ENCODE measurements at regions not wholly inside any gene's neighbourhood (a gene's known extent, or its start where the extent isn't known, plus 50 kb on each side); places are given as distances from the start of the nearest gene placed in this dataset.

DNA sequence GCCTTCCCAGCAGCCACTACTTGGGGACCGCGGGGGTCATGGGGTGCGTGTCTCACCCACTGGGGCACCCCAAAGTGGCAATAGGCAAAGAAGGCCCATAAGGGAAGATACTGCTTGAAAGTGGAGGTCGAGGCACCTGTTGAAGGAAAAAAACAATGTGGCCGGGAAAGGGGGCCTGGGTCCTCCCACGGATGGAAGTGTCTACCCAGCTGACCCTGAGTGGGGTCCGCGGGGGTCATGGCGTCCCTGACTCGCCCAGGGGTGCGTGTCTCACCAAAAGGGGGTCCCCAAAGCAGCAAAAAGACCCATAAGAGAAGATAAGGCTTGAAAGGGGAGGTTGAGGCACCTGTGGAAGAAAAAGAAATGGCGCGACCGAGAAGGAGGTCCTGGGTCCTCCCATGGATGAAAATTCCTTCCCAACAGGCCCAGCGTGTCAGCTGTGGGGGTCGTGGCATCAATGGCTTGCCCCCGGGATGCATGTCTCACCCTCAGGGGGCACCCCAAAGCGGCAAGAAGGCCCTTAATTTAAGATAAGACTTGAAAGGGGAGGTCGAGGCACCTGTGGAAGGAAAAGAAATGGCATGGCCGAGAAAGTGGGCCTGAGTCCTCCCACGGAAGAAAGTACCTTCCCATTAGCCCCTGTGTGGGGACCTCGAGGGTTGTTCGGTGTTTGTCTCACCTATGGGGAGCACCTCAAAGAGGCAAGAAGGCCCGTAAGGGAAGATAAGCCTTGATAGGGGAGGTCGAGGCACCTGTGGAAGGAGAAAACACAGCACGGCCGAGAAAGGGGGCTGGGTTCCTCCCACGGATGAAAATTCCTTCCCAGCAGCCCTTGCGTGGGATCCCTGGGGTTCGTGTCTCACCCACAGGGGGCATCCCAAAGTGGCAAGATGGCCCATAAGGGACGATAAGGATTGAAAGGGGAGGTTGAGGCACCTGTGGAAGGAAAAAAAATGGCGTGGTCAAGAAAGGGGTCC, 266.0 kb downstream of the ALG10 start:
- Histone ChIP-seq H3K4me3 (no peak overlapping the region), H3K27ac (no peak overlapping the region), H3K9me3 (peaks cover 0 to 100% (median 6%) of the 10 kb centered on the region in 4 donors), H3K27me3 (no peaks in the 10 kb centered on the region), H3K36me3 (no peaks in the 10 kb centered on the region), H3K4me1 (no peaks in the 10 kb centered on the region)
- TF ChIP-seq, protein P1, sequence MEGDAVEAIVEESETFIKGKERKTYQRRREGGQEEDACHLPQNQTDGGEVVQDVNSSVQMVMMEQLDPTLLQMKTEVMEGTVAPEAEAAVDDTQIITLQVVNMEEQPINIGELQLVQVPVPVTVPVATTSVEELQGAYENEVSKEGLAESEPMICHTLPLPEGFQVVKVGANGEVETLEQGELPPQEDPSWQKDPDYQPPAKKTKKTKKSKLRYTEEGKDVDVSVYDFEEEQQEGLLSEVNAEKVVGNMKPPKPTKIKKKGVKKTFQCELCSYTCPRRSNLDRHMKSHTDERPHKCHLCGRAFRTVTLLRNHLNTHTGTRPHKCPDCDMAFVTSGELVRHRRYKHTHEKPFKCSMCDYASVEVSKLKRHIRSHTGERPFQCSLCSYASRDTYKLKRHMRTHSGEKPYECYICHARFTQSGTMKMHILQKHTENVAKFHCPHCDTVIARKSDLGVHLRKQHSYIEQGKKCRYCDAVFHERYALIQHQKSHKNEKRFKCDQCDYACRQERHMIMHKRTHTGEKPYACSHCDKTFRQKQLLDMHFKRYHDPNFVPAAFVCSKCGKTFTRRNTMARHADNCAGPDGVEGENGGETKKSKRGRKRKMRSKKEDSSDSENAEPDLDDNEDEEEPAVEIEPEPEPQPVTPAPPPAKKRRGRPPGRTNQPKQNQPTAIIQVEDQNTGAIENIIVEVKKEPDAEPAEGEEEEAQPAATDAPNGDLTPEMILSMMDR (IDR thresholded peaks at IDR 0.05): no peak
- TF ChIP-seq EP300 (IDR thresholded peaks at IDR 0.05) (no peak), POLR2A (IDR thresholded peaks at IDR 0.05) (no peak)
- 75 to 76% methylated on average over 32 of the region's 32 CpGs for WGBS, 2 donors
- DNase-seq (ENCODE audit: low spot score in 2 of 2): peak in 1 of 2 donors; percentile 6

DNA sequence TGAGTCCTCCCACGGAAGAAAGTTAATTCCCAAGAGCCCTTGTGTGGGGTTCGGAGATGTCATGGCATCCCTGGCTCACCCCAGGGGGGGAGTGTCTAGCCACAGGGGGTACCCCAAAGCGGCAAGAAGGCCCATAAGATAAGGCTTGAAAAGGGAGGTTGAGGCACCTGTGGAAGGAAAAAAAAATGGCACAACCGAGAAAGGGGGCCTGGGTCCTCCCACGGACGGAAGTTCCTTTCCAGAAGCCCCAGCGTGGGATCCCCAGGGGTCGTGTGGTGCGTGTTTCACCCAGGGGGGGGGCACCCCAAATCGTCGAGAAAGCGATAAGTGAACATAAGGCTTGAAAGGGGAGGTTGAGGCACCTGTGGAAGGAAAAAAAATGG, 266.7 kb downstream of the ALG10 start:
- Histone ChIP-seq H3K27ac (no peak overlapping the region), H3K4me3 (no peak overlapping the region), H3K36me3 (no peaks in the 10 kb centered on the region), H3K9me3 (peaks cover 0 to 99% (median 6%) of the 10 kb centered on the region in 4 donors), H3K27me3 (no peaks in the 10 kb centered on the region), H3K4me1 (no peaks in the 10 kb centered on the region)
- WGBS, 2 donors: 77 to 78% methylated on average over 12 of the region's 12 CpGs
- DNase-seq (ENCODE audit: low spot score in 2 of 2): peak in 1 of 2 donors; percentile 7
- TF ChIP-seq, protein P1 (IDR thresholded peaks at IDR 0.05): no peak
- no peak for TF ChIP-seq POLR2A (IDR thresholded peaks at IDR 0.05)
- no peak for TF ChIP-seq EP300 (IDR thresholded peaks at IDR 0.05)

DNA sequence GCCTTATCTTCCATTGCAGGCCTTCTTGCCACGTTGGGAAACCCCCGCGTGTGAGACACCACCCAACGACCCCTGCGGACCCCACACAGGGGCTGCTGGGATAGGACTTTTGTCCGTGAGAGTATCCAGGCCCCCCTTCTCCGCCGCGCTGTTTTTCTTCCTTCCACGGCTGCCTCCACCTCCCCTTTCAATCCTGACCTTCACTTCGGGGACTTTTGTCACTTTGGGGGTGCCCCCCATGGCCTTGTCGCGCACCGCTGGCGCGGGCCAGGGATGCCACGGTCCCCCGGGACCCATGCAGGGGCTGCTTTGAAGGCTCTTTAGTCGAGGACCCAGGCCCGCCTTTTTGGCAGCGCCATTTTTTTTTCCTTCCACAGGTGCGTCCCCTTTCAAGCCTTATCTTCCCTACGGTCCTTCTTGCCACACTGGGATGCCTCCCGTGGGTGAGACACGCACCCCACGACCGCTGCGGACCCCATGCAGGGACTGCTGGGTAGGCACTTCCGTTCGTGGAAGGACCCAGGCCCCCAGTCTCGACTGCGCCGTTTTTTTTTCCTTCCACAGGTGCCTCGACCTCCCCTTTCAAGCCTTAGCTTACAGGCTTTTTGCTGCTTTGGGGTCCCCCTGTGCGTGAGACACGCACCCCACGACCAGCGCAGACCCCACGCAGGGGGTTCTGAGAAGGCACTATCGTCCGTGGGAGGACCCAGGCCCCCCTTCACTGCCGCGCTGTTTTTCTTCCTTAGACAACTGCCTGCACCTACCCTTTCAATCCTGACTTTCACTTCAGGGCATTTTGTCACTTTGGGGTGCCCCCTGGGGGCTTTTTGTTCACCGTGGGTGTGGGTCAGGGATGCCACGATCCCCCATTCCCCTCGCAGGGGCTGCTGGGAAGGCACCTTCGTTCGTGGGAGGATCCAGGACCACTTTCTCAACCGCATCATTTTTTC, 267.4 kb downstream of the ALG10 start:
- H3K4me1 ChIP-seq: no peaks in the 10 kb centered on the region
- H3K9me3 ChIP-seq: peaks cover 0 to 91% (median 6%) of the 10 kb centered on the region in 4 donors
- 72 to 73% methylated on average over 49 of the region's 49 CpGs for WGBS, 2 donors

GRCh38 chr12:34290381-34290995, 268.2 kb downstream of the ALG10 start:
- WGBS, 2 donors: 65 to 68% methylated on average over 27 of the region's 27 CpGs
- H3K9me3 ChIP-seq: peaks cover 0 to 85% (median 2%) of the 10 kb centered on the region in 4 donors
- no peak for DNase-seq (ENCODE audit: low spot score in 2 of 2)

More for the DNA sequence above, 267.4 kb downstream of the ALG10 start:
- Histone ChIP-seq H3K27me3 (no peaks in the 10 kb centered on the region), H3K27ac (no peak overlapping the region), H3K36me3 (no peaks in the 10 kb centered on the region), H3K4me3 (no peak overlapping the region)
- no peak for TF ChIP-seq POLR2A (IDR thresholded peaks at IDR 0.05)
- no peak for TF ChIP-seq EP300 (IDR thresholded peaks at IDR 0.05)
- TF ChIP-seq, protein P1 (IDR thresholded peaks at IDR 0.05): no peak
- peak in 1 of 2 donors; percentile 4 for DNase-seq (ENCODE audit: low spot score in 2 of 2)

More at GRCh38 chr12:34290381-34290995, 268.2 kb downstream of the ALG10 start:
- H3K36me3 ChIP-seq: no peaks in the 10 kb centered on the region
- H3K4me1 ChIP-seq: no peaks in the 10 kb centered on the region
- no peak for TF ChIP-seq EP300 (IDR thresholded peaks at IDR 0.05)
- no peak for TF ChIP-seq POLR2A (IDR thresholded peaks at IDR 0.05)
- TF ChIP-seq, protein P1 (IDR thresholded peaks at IDR 0.05): no peak
- no peak overlapping the region for H3K27ac ChIP-seq
- H3K4me3 ChIP-seq: no peak overlapping the region
- no peaks in the 10 kb centered on the region for H3K27me3 ChIP-seq
